Pons (tissue), 1 donor: ENCODE measurements at regions not wholly inside any gene's neighbourhood (a gene's known extent, or its start where the extent isn't known, plus 50 kb on each side); places are given as distances from the start of the nearest gene placed in this dataset.

Experiments used
- DNase-seq: peaks from one replicate; pipeline ENCODE4 v3.0.0-alpha.2; 2016; ENCODE audit warnings: low spot score

DNA sequence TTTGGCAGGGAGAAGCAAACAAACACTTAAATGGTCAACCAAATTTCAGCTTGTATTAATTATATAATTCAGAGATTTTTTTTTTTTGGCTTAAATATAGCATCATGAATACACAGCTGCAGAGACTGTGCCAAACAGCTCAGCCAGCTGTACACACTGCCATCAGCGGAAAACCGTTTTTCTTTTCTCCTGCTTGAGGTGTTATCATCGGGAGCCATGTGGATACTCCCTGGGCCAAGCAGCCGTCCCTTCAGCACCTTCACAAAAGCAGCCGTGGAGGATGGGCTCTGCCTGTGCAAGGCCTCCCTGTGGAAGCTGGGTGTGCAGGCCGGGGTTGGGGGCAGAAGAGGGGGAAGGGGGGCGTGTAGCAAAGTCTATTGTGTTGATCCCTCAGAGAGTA, 85.0 kb downstream of the NUF2 start:
- DNase-seq: no peak

DNA sequence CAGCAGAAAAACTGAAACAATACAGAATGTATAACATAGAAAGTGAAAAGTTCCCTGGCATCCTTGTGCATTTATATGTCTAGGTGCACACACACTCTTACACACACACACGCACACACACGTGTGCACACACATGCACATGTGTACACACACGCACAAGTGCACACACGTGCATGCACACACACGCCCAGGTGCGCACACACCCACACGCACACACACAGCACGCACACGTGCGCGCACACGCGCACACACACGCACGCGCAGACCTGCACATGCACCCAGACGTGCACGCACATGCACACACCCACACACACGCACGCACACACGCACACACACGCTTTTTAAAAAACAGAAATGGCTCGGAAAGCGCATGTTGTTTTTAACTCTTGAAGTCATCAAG, 86.5 kb downstream of the NUF2 start:
- no peak for DNase-seq

DNA sequence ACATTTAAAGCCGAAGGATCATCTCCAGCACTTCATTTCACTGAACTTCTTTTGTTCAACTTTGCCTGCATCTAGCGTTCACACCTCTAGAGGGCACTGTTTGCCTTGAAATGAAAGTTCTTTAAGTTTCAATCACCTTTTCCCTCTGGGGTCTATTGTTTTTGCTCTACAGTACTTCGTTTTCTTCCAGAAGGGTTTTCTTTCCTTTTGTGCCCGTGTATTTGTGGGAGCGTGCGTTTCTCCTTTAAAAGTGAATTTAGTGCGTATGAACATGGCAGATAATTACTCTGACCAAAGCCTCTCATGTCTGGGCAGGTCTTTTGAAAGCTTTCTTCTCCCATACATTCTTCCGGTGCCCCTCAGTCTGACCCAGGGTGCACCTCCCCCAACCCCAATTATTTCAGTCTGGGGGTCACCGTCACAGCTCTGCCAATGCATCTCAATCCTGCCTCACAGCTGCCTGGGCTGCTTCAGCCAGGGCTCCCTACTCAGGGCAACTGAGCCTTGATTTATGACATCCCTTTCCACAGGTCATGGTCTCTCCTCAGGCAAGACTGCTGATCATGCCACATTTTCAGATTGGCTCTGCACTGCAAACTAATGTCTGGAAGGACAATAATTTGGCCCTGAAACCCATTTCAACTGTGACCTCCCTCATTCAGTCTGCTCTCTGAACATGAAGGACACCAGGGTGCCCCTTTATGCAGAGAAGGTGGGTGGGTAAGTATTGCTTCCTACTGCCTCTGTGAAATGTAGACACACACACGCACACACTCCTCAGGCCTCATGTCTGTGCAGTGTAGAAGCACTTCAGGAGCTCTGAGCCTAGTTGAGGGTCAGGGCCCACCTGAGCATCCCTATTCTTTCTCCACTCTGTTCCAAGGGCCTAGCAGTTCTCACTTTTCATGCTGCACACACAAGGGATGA, 88.6 kb downstream of the NUF2 start:
- DNase-seq: peak; percentile 78

DNA sequence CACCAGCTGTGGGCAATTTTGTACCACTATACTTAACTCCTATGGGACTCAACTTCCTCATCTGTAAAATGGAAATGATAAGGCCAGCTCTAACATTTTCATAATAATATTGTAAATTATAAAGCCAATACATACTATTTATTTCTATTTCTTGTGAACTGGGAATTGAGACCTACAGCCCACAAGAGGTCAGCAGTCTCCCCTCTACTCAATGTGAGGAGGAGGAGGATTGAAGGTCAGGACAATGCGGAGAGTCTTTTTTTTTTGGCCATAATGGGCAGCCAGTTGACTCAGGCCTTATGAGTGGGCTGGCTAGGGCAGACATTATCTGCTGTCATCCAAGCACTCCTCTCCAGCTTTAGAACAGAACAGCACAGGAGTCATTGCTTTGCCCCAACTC, 90.5 kb downstream of the NUF2 start:
- no peak for DNase-seq

DNA sequence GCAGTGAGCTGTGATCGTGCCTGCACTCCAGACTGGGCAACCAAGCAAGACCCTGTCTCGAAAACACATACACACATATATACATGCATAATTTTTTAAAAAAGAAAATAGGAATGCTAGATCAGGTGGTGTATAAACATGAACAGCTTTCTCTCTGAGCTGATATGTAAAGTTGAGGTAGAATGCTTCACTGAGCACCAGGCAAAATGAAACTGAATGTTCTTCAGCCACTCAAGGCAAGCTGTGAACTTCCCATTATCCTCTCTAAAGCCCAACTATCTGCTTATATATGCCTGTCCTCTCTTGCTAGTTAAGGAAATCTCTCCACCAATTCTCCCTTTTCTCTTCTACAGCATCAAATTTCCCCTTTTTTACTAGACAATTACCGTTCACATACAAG, 93.0 kb downstream of the NUF2 start:
- no peak for DNase-seq

GRCh38 chr1:163421701-163422100, 99.9 kb downstream of the NUF2 start:
- no peak for DNase-seq

- no peak for DNase-seq
These were observed 101.1 kb downstream of the NUF2 start for GRCh38 chr1:163422738-163423404.

DNA sequence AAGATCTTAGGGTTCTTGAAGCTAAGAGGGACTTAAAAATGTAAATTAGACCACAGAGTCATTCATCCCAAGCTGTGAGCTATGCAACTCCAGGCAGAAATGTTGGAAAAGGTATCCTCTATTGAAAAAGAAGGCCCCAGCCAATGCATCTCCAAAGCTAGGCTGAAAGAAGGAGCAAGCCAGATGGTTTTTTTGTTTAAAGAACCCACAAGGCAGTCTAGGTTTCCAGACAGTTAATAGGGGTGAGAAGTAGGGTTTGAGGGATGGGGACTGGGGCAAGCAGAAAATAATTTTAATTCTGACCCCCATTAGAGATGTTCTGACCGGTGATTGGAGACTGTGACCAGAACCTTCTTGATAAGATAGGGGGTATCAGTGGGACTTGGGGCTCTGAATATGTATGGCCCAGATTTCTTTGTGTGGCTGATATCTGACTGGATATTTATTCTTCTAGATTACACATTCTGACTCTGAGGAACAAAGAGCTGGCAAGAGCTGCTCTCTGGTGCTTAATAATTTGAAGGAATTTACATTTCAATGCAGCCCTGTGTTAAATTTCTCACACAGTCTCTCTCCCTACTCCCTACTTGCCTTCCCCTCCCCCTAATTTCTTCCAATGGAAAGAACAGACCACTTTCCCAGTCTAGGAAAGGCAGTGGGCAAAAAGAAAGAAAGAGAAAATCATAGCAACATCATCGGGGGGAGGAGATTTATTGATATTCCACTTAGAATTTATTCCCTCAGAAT, 104.9 kb downstream of the NUF2 start:
- DNase-seq: no peak

DNA sequence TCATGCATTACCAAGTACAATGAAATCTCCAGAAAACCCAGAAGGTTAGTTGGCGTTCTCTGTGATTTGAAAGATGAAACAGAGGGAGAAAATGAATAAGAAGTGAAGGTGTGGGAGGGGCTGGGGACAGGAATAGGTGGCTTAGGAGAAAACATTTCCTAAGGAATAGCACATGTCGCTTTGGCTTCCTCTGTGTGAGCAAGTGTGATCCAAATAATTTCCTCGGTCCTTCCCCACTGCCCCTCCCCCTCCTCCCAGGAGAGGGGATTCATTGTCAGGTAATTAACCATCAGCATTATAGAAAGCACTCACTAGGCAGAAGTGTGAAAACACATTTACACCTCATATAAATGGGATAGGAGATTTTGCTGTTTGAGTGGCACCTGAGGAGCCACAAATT, 105.5 kb downstream of the NUF2 start:
- no peak for DNase-seq

GRCh38 chr1:163436140-163436812, 114.5 kb downstream of the NUF2 start:
- DNase-seq: no peak

DNA sequence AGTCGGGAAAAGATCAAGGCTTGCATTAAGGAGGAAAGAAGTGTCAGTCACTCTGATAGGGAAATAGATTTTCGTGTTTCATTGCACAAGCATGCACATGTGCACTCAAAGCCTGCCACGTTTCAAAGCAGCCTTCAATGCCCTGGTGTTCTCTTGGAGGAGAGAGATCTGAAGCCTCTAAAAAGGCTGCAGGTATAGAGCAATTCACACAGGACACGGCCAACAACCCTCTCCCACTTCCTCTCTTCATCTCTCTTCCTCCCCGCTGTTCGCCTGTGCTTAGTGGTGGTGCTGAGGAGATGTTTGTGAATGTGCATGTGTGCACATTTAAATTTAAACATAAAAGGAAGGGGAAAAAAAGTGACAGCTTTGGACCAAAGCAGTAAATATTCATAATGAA, 117.7 kb downstream of the NUF2 start:
- DNase-seq: no peak

DNA sequence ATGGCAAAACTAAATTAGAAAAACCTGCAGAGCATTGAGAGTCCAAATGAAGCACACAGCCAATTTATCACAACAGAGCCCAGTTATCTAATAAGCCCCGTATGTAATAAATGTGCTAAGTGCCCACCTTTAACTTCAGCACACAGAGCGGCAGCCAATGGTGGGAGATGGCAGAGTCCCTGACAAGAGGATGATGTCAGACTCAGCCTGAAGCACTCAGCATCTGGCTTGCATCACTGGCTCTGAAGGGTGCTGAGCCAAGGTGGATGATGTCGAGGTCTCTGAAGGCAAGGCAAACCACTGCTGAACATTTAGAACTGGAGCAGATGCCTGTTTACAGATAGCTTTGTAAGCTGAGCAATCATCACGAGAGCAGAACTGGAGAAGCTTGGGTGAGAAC, 118.3 kb downstream of the NUF2 start:
- no peak for DNase-seq

- no peak for DNase-seq
These were observed 120.6 kb downstream of the NUF2 start for GRCh38 chr1:163442231-163442879.

DNA sequence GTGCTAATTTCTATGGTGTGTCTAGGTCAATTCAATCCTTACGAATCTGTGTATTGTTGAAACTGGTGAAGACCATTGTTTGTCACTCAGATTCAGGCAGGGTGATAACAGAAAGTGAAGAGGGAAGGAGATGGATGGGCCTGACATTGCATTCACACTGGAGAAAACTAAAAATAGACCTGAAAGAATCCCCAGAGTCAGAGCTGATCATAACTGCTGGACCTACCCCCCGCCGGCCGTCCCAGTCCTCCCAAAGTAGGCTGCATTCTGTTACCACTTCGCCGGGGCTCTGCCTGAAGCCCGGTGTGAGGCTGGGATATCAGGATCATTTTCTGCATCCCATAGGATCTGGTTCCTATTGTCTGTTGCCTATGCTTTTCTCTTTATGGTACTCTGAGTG, 121.1 kb downstream of the NUF2 start:
- no peak for DNase-seq

DNA sequence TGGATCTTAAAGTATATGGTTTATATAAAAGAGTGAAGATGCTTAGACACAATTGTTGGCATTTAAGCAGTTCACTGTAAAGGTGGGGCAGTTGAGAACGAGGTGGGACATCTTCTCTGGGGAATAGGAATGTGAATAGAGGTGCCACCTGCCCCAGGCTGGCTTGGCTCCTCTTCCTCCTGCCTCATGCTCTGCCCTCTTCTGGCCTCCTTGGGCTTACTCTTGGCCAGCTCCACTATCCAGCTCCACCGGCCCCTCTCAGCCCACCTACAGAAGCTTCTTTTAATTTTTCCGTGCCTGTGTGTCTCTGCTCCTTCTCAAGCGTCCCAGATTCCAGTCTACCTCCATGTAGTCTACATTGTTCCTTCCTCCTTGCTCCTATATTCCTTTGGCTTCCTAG, 122.1 kb downstream of the NUF2 start:
- no peak for DNase-seq

GRCh38 chr1:163444665-163445064, 122.9 kb downstream of the NUF2 start:
- DNase-seq: no peak

- DNase-seq: no peak
These were observed 129.2 kb downstream of the NUF2 start for GRCh38 chr1:163450986-163451385.

GRCh38 chr1:163459539-163459938, 137.8 kb downstream of the NUF2 start:
- no peak for DNase-seq

DNA sequence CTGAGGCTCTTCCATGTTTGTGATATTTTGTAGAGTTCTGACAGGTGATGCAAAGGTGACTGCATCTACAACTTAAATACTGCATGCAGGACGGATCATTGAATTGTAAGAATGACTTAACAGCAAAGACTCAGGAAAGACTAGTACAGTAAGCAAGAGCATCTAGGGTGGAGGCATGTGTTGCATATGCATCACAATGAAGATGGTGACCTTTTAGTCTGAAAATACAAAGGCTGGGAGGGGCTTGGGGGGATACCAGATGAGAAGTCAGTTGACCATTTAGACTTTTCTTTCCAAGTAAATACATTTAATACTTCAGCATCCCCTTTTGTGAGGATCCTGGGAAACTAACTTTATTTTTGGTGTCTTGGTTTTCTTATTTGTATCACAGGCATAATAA, 145.5 kb downstream of the NUF2 start:
- DNase-seq: no peak

DNA sequence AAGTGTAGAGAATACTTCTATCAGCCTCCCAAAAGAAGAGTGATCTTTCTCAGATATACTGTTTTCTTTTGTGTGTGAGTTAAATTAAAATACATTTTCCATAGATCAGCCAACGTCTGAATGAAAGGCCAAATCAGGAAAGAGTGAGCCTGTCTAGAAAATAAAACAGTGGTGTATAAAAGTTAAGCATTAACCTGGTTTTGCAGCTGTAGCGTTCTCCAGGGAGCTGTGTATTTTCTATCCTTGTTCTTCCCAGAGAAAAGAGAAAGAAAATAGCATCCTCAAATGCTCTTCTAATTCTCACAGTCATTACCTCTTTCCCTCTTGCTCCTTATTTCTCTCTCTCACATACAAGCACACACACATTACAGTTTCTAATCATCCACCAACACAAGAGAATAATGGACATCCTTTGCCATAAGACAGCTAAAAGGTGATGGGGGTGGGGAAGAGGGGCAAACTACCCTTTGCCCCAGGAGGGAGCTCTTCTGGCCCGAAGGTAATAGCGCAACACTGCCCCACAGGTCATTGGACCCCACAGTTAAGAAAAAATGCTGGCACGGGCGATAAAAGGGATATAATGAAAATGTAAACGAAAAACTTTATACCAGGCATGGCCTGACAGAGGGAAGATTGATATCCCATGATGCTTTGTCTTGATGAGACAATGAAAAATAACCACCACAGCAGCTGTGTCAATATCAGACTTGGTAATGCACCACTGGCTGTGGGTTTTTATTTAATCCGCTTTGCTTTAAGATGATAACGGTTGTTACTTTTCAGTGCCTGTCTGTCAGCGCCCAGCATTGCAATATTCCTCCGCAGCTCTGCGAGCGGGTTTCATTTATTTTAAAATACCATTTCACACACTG, 150.3 kb downstream of the NUF2 start:
- no peak for DNase-seq
